GM12878 (cell line): ENCODE measurements at regions not wholly inside any gene's neighbourhood (a gene's known extent, or its start where the extent isn't known, plus 50 kb on each side); places are given as distances from the start of the nearest gene placed in this dataset.

Experiments used
- CEBPB ChIP-seq, 2 experiments: fragments of 150-350 bp in 1 of 2; IDR thresholded peaks; 2 replicates each; pipeline ENCODE4 v1.6.1; 2012 to 2014; ENCODE audit warnings: low read depth in 2 of 2, low read length in 2 of 2, borderline replicate concordance in 1 of 2, inconsistent platforms in 1 of 2
- POLR2A ChIP-seq: IDR thresholded peaks from 2 replicates; pipeline ENCODE4 v1.6.1; 2011; ENCODE audit warnings: low read depth, mild to moderate bottlenecking, low read length
- POU2F2 ChIP-seq: IDR thresholded peaks from 3 replicates; pipeline ENCODE4 v1.6.1; 2011; ENCODE audit warnings: low read depth, mild to moderate bottlenecking, low read length, borderline replicate concordance
- SREBF2 ChIP-seq: IDR thresholded peaks from 2 replicates; pipeline ENCODE4 v1.6.1; 2012; ENCODE audit warnings: mild to moderate bottlenecking, low read length
- TF ChIP-seq, protein P1 (sequence below): IDR thresholded peaks from 2 replicates; pipeline ENCODE4 v1.6.1; 2011; ENCODE audit warnings: mild to moderate bottlenecking, low read depth, low read length, moderate library complexity; ENCODE audit not compliant: insufficient replicate concordance

GRCh38 chr18:76005632-76006208 is 489.3 kb downstream of the ZNF516 start:
- TF ChIP-seq SREBF2 (no peak), CEBPB (IDR thresholded peaks at IDR 0.05; ENCODE audit: borderline replicate concordance in 1 of 2, low read depth in 2 of 2, low read length in 2 of 2) (no peak), POLR2A (no peak), POU2F2 (no peak)
- TF ChIP-seq, protein P1, sequence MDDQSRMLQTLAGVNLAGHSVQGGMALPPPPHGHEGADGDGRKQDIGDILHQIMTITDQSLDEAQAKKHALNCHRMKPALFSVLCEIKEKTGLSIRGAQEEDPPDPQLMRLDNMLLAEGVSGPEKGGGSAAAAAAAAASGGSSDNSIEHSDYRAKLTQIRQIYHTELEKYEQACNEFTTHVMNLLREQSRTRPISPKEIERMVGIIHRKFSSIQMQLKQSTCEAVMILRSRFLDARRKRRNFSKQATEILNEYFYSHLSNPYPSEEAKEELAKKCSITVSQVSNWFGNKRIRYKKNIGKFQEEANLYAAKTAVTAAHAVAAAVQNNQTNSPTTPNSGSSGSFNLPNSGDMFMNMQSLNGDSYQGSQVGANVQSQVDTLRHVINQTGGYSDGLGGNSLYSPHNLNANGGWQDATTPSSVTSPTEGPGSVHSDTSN = no peak
